ENCODE measurements at regions not wholly inside any gene's neighbourhood (a gene's known extent, or its start where the extent isn't known, plus 50 kb on each side); places are given as distances from the start of the nearest gene placed in this dataset.

GRCh38 chr5:168195110-168195509 is 96.3 kb upstream of the WWC1 start:
- Histone ChIP-seq H3K9me2 (ENCODE audit: insufficient read depth, low read length) (no peaks in the 10 kb centered on the region), H3K9ac (ENCODE audit: low read length) (no peak overlapping the region), H3K27ac (ENCODE audit: low read length) (no peak overlapping the region), H3K27me3 (ENCODE audit: insufficient read depth, low read depth, low read length) (no peaks in the 10 kb centered on the region), H3K79me2 (replicated peaks; ENCODE audit: insufficient read depth, low read length) (no peaks in the 10 kb centered on the region), H3K4me2 (ENCODE audit: low read length) (no peak overlapping the region), H3K9me3 (ENCODE audit: low read length) (no peaks in the 10 kb centered on the region), H3K36me3 (ENCODE audit: insufficient read depth, low read length) (no peaks in the 10 kb centered on the region), H4K20me1 (ENCODE audit: insufficient read depth) (no peaks in the 10 kb centered on the region), H3F3A (ENCODE audit: insufficient read depth, low read length, poor library complexity, severe bottlenecking) (peaks cover 3% of the 10 kb centered on the region), H2AFZ (ENCODE audit: low read depth, low read length) (no peak overlapping the region), H3K4me3 (ENCODE audit: low read length) (no peak overlapping the region)
- TF ChIP-seq RAD21 (conservative IDR thresholded peaks at IDR 0.05): no peak
- no peak for TF ChIP-seq SMC3 (conservative IDR thresholded peaks at IDR 0.05; ENCODE audit: poor library complexity)
- TF ChIP-seq EZH2 (IDR thresholded peaks at IDR 0.05; ENCODE audit: borderline replicate concordance, insufficient read depth, low read length, poor library complexity, severe bottlenecking): no peak
- no peak for TF ChIP-seq MXI1 (conservative IDR thresholded peaks at IDR 0.05; ENCODE audit: poor library complexity, severe bottlenecking)
- no peak for TF ChIP-seq CTCF (IDR thresholded peaks at IDR 0.05; ENCODE audit: poor library complexity, severe bottlenecking)
- no peak for TF ChIP-seq EP300 (conservative IDR thresholded peaks at IDR 0.05; ENCODE audit: poor library complexity, severe bottlenecking)
- no peak for TF ChIP-seq TAF1 (IDR thresholded peaks at IDR 0.05; ENCODE audit: low read depth)
- TF ChIP-seq POLR2AphosphoS5 (IDR thresholded peaks at IDR 0.05): no peak
- no peak for TF ChIP-seq REST (IDR thresholded peaks at IDR 0.05; ENCODE audit: borderline replicate concordance)

GRCh38 chr5:168198359-168198758 is 93.1 kb upstream of the WWC1 start:
- no peaks in the 10 kb centered on the region for H3K27me3 ChIP-seq (ENCODE audit: insufficient read depth, low read depth, low read length)
- no peak overlapping the region for H3K9ac ChIP-seq (ENCODE audit: low read length)
- no peak overlapping the region for H3K4me2 ChIP-seq (ENCODE audit: low read length)
- no peaks in the 10 kb centered on the region for H4K20me1 ChIP-seq (ENCODE audit: insufficient read depth)
- H3F3A ChIP-seq (ENCODE audit: insufficient read depth, low read length, poor library complexity, severe bottlenecking): peaks cover 3% of the 10 kb centered on the region
- H3K9me2 ChIP-seq (ENCODE audit: insufficient read depth, low read length): no peaks in the 10 kb centered on the region
- no peaks in the 10 kb centered on the region for H3K9me3 ChIP-seq (ENCODE audit: low read length)
- no peak for TF ChIP-seq POLR2AphosphoS5 (IDR thresholded peaks at IDR 0.05)
- no peak for TF ChIP-seq MXI1 (conservative IDR thresholded peaks at IDR 0.05; ENCODE audit: poor library complexity, severe bottlenecking)
- TF ChIP-seq TAF1 (IDR thresholded peaks at IDR 0.05; ENCODE audit: low read depth): no peak
- no peak overlapping the region for H3K27ac ChIP-seq (ENCODE audit: low read length)
- H3K4me3 ChIP-seq (ENCODE audit: low read length): no peak overlapping the region
- H2AFZ ChIP-seq (ENCODE audit: low read depth, low read length): no peak overlapping the region
- no peaks in the 10 kb centered on the region for H3K36me3 ChIP-seq (ENCODE audit: insufficient read depth, low read length)
- no peaks in the 10 kb centered on the region for H3K79me2 ChIP-seq (replicated peaks; ENCODE audit: insufficient read depth, low read length)

- H4K20me1 ChIP-seq (ENCODE audit: insufficient read depth): no peaks in the 10 kb centered on the region
- no peak overlapping the region for H3K9ac ChIP-seq (ENCODE audit: low read length)
- H2AFZ ChIP-seq (ENCODE audit: low read depth, low read length): no peak overlapping the region
- H3F3A ChIP-seq (ENCODE audit: insufficient read depth, low read length, poor library complexity, severe bottlenecking): no peaks in the 10 kb centered on the region
- H3K36me3 ChIP-seq (ENCODE audit: insufficient read depth, low read length): peaks cover 8% of the 10 kb centered on the region
- no peaks in the 10 kb centered on the region for H3K79me2 ChIP-seq (replicated peaks; ENCODE audit: insufficient read depth, low read length)
- no peak overlapping the region for H3K4me2 ChIP-seq (ENCODE audit: low read length)
- no peaks in the 10 kb centered on the region for H3K27me3 ChIP-seq (ENCODE audit: insufficient read depth, low read depth, low read length)
- H3K4me3 ChIP-seq (ENCODE audit: low read length): no peak overlapping the region
- H3K9me3 ChIP-seq (ENCODE audit: low read length): no peaks in the 10 kb centered on the region
- no peak overlapping the region for H3K27ac ChIP-seq (ENCODE audit: low read length)
- H3K9me2 ChIP-seq (ENCODE audit: insufficient read depth, low read length): no peaks in the 10 kb centered on the region
- TF ChIP-seq RAD21 (conservative IDR thresholded peaks at IDR 0.05) (no peak), EP300 (conservative IDR thresholded peaks at IDR 0.05; ENCODE audit: poor library complexity, severe bottlenecking) (no peak), REST (IDR thresholded peaks at IDR 0.05; ENCODE audit: borderline replicate concordance) (no peak)
Observed at GRCh38 chr5:168202996-168203395, 88.4 kb upstream of the WWC1 start.
